Activated CD4-positive, alpha-beta T cell treated with anti-CD3 and anti-CD28 coated beads, Interleukin-2, amount 50 U/mL, for 24 hours (primary cell): ENCODE measurements at regions not wholly inside any gene's neighbourhood (a gene's known extent, or its start where the extent isn't known, plus 50 kb on each side); places are given as distances from the start of the nearest gene placed in this dataset.

Experiments used
- DNase-seq, 2 donors: peaks; one replicate each; pipeline ENCODE4 v3.0.0-alpha.2; 2020; ENCODE audit warnings: low read depth in 1 of 2, low spot score in 1 of 2

GRCh38 chr19:34305221-34306083 is 51.1 kb downstream of the GARRE1 start:
- DNase-seq: no peak

- DNase-seq: no peak
These were observed 51.9 kb downstream of the GARRE1 start for GRCh38 chr19:34306213-34306661.

GRCh38 chr19:34306824-34307223 is 52.5 kb downstream of the GARRE1 start:
- DNase-seq: no peak

GRCh38 chr19:34308381-34309367 is 54.3 kb downstream of the GARRE1 start:
- DNase-seq: peak in 1 of 2 donors; percentile 8

- DNase-seq: no peak
These were observed 55.2 kb downstream of the GARRE1 start for GRCh38 chr19:34309368-34310138.

- DNase-seq: no peak
These were observed 54.5 kb upstream of the GPI start for GRCh38 chr19:34310494-34310981.

- no peak for DNase-seq
These were observed 51.8 kb upstream of the GPI start for GRCh38 chr19:34313188-34313587.

- DNase-seq: no peak
These were observed 50.3 kb upstream of the GPI start for GRCh38 chr19:34314437-34315313.
